GM23338 (cell line): ENCODE measurements at regions not wholly inside any gene's neighbourhood (a gene's known extent, or its start where the extent isn't known, plus 50 kb on each side); places are given as distances from the start of the nearest gene placed in this dataset.

Source experiments
- CREB1 ChIP-seq: fragments of 250-450 bp; sonication (Bioruptor Pico); IDR thresholded peaks from 2 replicates; pipeline ENCODE4 v1.5.0; 2020; ENCODE audit warnings: low read depth, mild to moderate bottlenecking, moderate library complexity
- CTCF ChIP-seq, 2 experiments: fragments of 200-600 bp in 1 of 2; sonication (generic) in 1 of 2; conservative IDR thresholded peaks; 2 replicates each; pipeline versions ENCODE4 v1.5.1 to v1.6.1; 2016 to 2017; ENCODE audit warnings: antibody characterized with exemption in 2 of 2, low read depth in 2 of 2, mild to moderate bottlenecking in 2 of 2, moderate library complexity in 1 of 2
- EZH2 ChIP-seq: fragments of 200-600 bp; sonication (generic); IDR thresholded peaks from one replicate; pipeline ENCODE4 v1.8.0; 2017; ENCODE audit warnings: antibody characterized with exemption, mild to moderate bottlenecking, low read depth; ENCODE audit not compliant: unreplicated experiment
- EZH2phosphoT487 ChIP-seq: fragments of 200-600 bp; sonication (generic); IDR thresholded peaks from one replicate; pipeline ENCODE4 v1.8.1; 2018; ENCODE audit warnings: antibody characterized with exemption; ENCODE audit not compliant: unreplicated experiment
- JUNB ChIP-seq: IDR thresholded peaks from one replicate; pipeline ENCODE4 v1.6.1; 2016; ENCODE audit warnings: antibody characterized with exemption; ENCODE audit not compliant: unreplicated experiment
- POLR2AphosphoS5 ChIP-seq: IDR thresholded peaks from 2 replicates; pipeline ENCODE4 v1.6.1; 2016; ENCODE audit warnings: antibody characterized with exemption, low read depth
- REST ChIP-seq: IDR thresholded peaks from one replicate; pipeline ENCODE4 v1.6.1; 2018; ENCODE audit warnings: antibody characterized with exemption; ENCODE audit not compliant: unreplicated experiment
- ZNF462 ChIP-seq: fragments of 250-450 bp; sonication (Bioruptor Pico); IDR thresholded peaks from 2 replicates; pipeline ENCODE4 v1.5.0; 2020; ENCODE audit warnings: mild to moderate bottlenecking, moderate library complexity

- TF ChIP-seq EZH2 (no peak), POLR2AphosphoS5 (no peak), REST (no peak), CTCF (conservative IDR thresholded peaks at IDR 0.05; ENCODE audit: low read depth in 2 of 2) (no peak), ZNF462 (CRISPR knock-in tag) (no peak), JUNB (no peak), CREB1 (no peak), EZH2phosphoT487 (no peak)
Measured at GRCh38 chr4:1567808-1568581, 116.1 kb downstream of the FAM53A start.
